ENCODE measurements at regions not wholly inside any gene's neighbourhood (a gene's known extent, or its start where the extent isn't known, plus 50 kb on each side); places are given as distances from the start of the nearest gene placed in this dataset.

DNA sequence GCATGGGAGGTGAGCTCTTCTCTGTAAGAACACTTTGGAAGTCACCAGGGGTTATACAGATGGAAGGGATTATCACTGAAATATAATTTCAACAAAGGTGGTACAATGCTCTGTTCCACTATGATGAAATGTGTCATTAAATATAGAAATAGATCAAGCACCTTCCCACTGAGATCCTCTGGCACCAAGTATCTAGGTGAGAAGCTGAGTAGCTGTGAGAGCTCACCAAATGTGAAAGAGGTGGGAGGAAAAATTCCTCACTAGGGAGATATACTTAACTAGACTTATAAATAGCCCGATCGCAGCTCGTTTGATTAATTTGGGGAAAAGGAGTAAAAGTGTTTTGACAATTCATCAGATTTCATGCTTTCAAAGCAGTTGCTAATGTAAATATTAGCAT, 247.6 kb downstream of the SMAD2 start:
- POLR2A ChIA-PET = no interaction called here
- H3K9me3 ChIP-seq = no peaks in the 10 kb centered on the region
- H3K4me2 ChIP-seq = no peak overlapping the region
- ATAC-seq = no peak
- no peak overlapping the region for H3K27ac ChIP-seq
- no peak for DNase-seq (ENCODE audit: low read depth in 1 of 2, low spot score in 1 of 2)
- H3K4me3 ChIP-seq = no peak overlapping the region
- no peak for FAIRE-seq
- no peaks in the 10 kb centered on the region for H3K4me1 ChIP-seq
- CTCF ChIA-PET = no interaction called here
- TF ChIP-seq CBX2 (IDR thresholded peaks at IDR 0.05; ENCODE audit: borderline replicate concordance, low read depth) (no peak), HOXB13 (CRISPR knock-in tag; IDR thresholded peaks at IDR 0.05; ENCODE audit: low read depth) (no peak), CEBPB (IDR thresholded peaks at IDR 0.05) (no peak), GATA3 (IDR thresholded peaks at IDR 0.05; ENCODE audit: borderline replicate concordance) (no peak)
- 20% methylated on average over 3 of the region's 3 CpGs for WGBS (ENCODE audit: missing lambda C conversion rate)

DNA sequence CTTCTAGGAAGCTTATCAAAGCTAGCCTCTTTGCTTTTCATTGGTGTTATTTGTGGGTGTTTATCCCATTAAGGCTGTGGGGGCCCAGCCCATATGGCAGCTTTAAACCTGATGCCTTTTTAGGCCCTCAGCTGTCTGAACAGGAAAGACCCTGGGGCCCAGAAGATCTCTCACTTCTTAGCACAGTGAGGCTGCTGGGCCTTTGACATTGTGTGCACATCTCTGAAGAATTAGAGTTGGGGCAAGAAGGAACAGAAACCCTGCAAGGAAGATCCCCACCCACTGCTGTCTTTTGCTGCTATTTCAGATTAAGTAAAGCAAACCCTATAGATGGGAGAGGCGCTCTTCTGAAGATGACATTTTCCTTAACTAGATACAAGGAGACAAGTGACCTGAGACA, 250.0 kb downstream of the SMAD2 start:
- Histone ChIP-seq H3K4me3 (no peak overlapping the region), H3K9me3 (no peaks in the 10 kb centered on the region), H3K27ac (no peak overlapping the region), H3K4me2 (no peak overlapping the region), H3K4me1 (no peaks in the 10 kb centered on the region)
- POLR2A ChIA-PET = no interaction called here
- CTCF ChIA-PET = interaction anchor here (1.0 kb wide), 1 partner anchor 9 kb away, joined by 3 read pairs; no protein-coding TSS in a partner anchor
- 8% methylated on average over 1 of the region's 1 CpG for WGBS (ENCODE audit: missing lambda C conversion rate)
- TF ChIP-seq, protein P1, sequence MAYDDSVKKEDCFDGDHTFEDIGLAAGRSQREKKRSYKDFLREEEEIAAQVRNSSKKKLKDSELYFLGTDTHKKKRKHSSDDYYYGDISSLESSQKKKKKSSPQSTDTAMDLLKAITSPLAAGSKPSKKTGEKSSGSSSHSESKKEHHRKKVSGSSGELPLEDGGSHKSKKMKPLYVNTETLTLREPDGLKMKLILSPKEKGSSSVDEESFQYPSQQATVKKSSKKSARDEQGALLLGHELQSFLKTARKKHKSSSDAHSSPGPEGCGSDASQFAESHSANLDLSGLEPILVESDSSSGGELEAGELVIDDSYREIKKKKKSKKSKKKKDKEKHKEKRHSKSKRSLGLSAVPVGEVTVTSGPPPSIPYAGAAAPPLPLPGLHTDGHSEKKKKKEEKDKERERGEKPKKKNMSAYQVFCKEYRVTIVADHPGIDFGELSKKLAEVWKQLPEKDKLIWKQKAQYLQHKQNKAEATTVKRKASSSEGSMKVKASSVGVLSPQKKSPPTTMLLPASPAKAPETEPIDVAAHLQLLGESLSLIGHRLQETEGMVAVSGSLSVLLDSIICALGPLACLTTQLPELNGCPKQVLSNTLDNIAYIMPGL (CRISPR knock-in tag; IDR thresholded peaks at IDR 0.05; ENCODE audit: borderline replicate concordance) = no peak
- TF ChIP-seq JUNB (IDR thresholded peaks at IDR 0.05) (no peak), HEYL (CRISPR knock-in tag; IDR thresholded peaks at IDR 0.05) (no peak), RFX5 (IDR thresholded peaks at IDR 0.05) (no peak)
- TF ChIP-seq, protein P2, sequence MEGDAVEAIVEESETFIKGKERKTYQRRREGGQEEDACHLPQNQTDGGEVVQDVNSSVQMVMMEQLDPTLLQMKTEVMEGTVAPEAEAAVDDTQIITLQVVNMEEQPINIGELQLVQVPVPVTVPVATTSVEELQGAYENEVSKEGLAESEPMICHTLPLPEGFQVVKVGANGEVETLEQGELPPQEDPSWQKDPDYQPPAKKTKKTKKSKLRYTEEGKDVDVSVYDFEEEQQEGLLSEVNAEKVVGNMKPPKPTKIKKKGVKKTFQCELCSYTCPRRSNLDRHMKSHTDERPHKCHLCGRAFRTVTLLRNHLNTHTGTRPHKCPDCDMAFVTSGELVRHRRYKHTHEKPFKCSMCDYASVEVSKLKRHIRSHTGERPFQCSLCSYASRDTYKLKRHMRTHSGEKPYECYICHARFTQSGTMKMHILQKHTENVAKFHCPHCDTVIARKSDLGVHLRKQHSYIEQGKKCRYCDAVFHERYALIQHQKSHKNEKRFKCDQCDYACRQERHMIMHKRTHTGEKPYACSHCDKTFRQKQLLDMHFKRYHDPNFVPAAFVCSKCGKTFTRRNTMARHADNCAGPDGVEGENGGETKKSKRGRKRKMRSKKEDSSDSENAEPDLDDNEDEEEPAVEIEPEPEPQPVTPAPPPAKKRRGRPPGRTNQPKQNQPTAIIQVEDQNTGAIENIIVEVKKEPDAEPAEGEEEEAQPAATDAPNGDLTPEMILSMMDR (IDR thresholded peaks at IDR 0.05) = no peak
- TF ChIP-seq, protein P3, sequence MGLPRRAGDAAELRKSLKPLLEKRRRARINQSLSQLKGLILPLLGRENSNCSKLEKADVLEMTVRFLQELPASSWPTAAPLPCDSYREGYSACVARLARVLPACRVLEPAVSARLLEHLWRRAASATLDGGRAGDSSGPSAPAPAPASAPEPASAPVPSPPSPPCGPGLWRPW (IDR thresholded peaks at IDR 0.05) = no peak
- ATAC-seq (no peak), FAIRE-seq (no peak), DNase-seq (ENCODE audit: low read depth in 1 of 2, low spot score in 1 of 2) (no peak)

DNA sequence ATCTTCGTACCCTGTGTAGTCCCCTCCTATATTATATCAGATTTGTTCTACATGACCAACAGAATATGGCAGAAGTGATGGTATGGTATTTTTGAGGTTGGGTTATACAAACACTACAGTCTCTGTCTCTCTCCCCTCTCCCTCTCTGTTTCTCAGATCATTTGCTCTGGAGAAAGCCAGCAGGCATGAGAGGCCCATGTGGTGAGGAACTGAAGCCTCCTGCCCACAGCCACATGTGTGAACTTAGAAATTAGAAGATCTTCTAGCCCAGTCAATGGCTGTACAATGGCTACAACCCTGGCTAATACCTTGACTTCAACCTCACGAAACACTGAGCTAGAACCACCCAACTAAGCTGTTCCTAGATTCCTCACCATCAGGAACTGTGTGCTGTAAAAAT, 250.6 kb downstream of the SMAD2 start:
- WGBS (ENCODE audit: missing lambda C conversion rate) = 8% methylated on average over 2 of the region's 2 CpGs
- H3K9me3 ChIP-seq = no peaks in the 10 kb centered on the region
- no peak for FAIRE-seq

DNA sequence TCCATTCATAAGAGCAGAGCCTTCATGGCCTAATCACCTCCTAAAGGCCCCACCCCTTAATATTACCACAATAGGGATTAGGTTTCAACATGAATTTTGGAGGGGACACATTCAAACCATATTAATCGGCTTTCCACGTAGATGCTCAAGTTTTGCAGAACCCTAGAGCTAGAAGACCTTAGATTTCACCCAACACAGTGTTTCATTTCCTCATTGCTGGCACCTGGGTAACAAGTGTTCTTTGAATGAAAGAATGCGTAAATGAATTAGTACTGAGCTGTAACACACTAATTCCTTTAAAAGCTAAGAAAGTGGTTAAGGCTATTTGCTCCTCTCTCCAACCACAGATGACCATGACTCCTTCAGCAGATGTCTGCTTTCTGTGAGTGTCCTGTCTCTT, 252.5 kb downstream of the SMAD2 start:
- FAIRE-seq (no peak), ATAC-seq (no peak), DNase-seq (ENCODE audit: low read depth in 1 of 2, low spot score in 1 of 2) (no peak)
- H3K9me3 ChIP-seq = no peaks in the 10 kb centered on the region
- TF ChIP-seq ZSCAN20 (CRISPR knock-in tag; IDR thresholded peaks at IDR 0.05) (no peak), TP53 (CRISPR knock-in tag; IDR thresholded peaks at IDR 0.05) (no peak), CHD4 (IDR thresholded peaks at IDR 0.05; ENCODE audit: borderline replicate concordance) (no peak)
- no peaks in the 10 kb centered on the region for H3K4me1 ChIP-seq
- ChIA-PET POLR2A (no interaction called here), CTCF (no interaction called here)
- WGBS (ENCODE audit: missing lambda C conversion rate) = 29% methylated on average over 3 of the region's 3 CpGs
- no peak overlapping the region for H3K27ac ChIP-seq
- no peak overlapping the region for H3K4me2 ChIP-seq
- no peak overlapping the region for H3K4me3 ChIP-seq

More for the DNA sequence above, 250.6 kb downstream of the SMAD2 start:
- no peak overlapping the region for H3K4me2 ChIP-seq
- CTCF ChIA-PET = no interaction called here
- TF ChIP-seq, protein P4, sequence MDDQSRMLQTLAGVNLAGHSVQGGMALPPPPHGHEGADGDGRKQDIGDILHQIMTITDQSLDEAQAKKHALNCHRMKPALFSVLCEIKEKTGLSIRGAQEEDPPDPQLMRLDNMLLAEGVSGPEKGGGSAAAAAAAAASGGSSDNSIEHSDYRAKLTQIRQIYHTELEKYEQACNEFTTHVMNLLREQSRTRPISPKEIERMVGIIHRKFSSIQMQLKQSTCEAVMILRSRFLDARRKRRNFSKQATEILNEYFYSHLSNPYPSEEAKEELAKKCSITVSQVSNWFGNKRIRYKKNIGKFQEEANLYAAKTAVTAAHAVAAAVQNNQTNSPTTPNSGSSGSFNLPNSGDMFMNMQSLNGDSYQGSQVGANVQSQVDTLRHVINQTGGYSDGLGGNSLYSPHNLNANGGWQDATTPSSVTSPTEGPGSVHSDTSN (IDR thresholded peaks at IDR 0.05) = no peak
- TF ChIP-seq EP300 (IDR thresholded peaks at IDR 0.05) (no peak), CHD4 (IDR thresholded peaks at IDR 0.05; ENCODE audit: borderline replicate concordance) (no peak), MYC (IDR thresholded peaks at IDR 0.05; ENCODE audit: borderline replicate concordance, low read length) (no peak), KDM1A (IDR thresholded peaks at IDR 0.05; ENCODE audit: low read depth) (no peak), ESRRA (IDR thresholded peaks at IDR 0.05; ENCODE audit: borderline replicate concordance, low read length) (no peak), POLR2AphosphoS2 (conservative IDR thresholded peaks at IDR 0.05; ENCODE audit: low read length) (no peak)
- H3K4me3 ChIP-seq = no peak overlapping the region
- POLR2A ChIA-PET = no interaction called here
- ATAC-seq = no peak
- no peak overlapping the region for H3K27ac ChIP-seq
- H3K4me1 ChIP-seq = no peaks in the 10 kb centered on the region
- no peak for DNase-seq (ENCODE audit: low read depth in 1 of 2, low spot score in 1 of 2)

All from A549 (cell line).